ENCODE measurements at regions not wholly inside any gene's neighbourhood (a gene's known extent, or its start where the extent isn't known, plus 50 kb on each side); places are given as distances from the start of the nearest gene placed in this dataset.
"Not testable (repeated sequence)": the region's sequence is repeated elsewhere in the genome, so short reads cannot be mapped to it uniquely, and the experiment has no call there.

DNA sequence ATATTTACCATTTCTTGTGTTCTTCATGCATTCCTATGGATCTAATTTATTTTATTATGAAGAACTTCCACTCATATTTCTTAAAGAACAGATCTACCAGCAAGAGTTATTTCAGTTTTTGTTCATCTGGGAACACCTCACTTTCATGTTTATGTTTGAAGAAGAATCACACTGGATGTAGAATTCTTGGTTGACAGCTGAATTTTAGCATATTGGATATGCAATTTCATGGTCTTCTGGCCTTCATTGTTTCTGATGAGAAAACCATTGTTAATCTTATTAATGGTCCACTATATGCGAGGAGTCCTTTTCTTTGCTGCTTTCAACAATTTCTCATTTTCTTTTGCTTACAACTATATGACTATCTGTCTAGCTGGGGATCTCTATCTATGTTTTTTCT, 189.2 kb downstream of the UXS1 start:
- ChIA-PET POLR2A (no interaction called here), CTCF (interaction anchor here (1.3 kb wide), 1 partner anchor 261 kb away, joined by 4 read pairs; the partner anchor contains the start of gene NCK2)
- intact Hi-C loops (cut with micrococcal nuclease): no loop called here
- peaks cover 21% of the 10 kb centered on the region for H3K9me3 Mint-ChIP-seq (ENCODE audit: unreplicated experiment)
- no peak for TF ChIP-seq CTCF (IDR thresholded peaks at IDR 0.05; ENCODE audit: unreplicated experiment)
- no peaks in the 10 kb centered on the region for H3K4me1 Mint-ChIP-seq (ENCODE audit: insufficient read depth, unreplicated experiment)
- DNase-seq (ENCODE audit: unreplicated experiment): no peak
- H3K36me3 Mint-ChIP-seq (ENCODE audit: insufficient read depth, unreplicated experiment): no peaks in the 10 kb centered on the region
- BruUV-seq (replicated peaks): no TSS peak
- no peak overlapping the region for H3K4me3 Mint-ChIP-seq (ENCODE audit: unreplicated experiment)
- peaks cover 9% of the 10 kb centered on the region for H3K27me3 Mint-ChIP-seq (ENCODE audit: insufficient read depth, unreplicated experiment)
- no peak overlapping the region for H3K27ac Mint-ChIP-seq (ENCODE audit: low read depth, unreplicated experiment)

GRCh38 chr2:105999211-105999989, 194.7 kb downstream of the UXS1 start:
- no peak for DNase-seq (ENCODE audit: unreplicated experiment)
- POLR2A ChIA-PET: no interaction called here
- H3K4me3 Mint-ChIP-seq (ENCODE audit: unreplicated experiment): no peak overlapping the region
- intact Hi-C loops (cut with micrococcal nuclease): no loop called here
- TF ChIP-seq CTCF (IDR thresholded peaks at IDR 0.05; ENCODE audit: unreplicated experiment): no peak
- CTCF ChIA-PET: interaction anchor here (0.6 kb wide), 1 partner anchor 44 kb away, joined by 3 read pairs; no protein-coding TSS in a partner anchor
- no peaks in the 10 kb centered on the region for H3K36me3 Mint-ChIP-seq (ENCODE audit: insufficient read depth, unreplicated experiment)
- no peaks in the 10 kb centered on the region for H3K4me1 Mint-ChIP-seq (ENCODE audit: insufficient read depth, unreplicated experiment)
- peaks cover 6% of the 10 kb centered on the region for H3K9me3 Mint-ChIP-seq (ENCODE audit: unreplicated experiment)
- H3K27me3 Mint-ChIP-seq (ENCODE audit: insufficient read depth, unreplicated experiment): peaks cover 9% of the 10 kb centered on the region
- no peak overlapping the region for H3K27ac Mint-ChIP-seq (ENCODE audit: low read depth, unreplicated experiment)
- no TSS peak for BruUV-seq (replicated peaks)

DNA sequence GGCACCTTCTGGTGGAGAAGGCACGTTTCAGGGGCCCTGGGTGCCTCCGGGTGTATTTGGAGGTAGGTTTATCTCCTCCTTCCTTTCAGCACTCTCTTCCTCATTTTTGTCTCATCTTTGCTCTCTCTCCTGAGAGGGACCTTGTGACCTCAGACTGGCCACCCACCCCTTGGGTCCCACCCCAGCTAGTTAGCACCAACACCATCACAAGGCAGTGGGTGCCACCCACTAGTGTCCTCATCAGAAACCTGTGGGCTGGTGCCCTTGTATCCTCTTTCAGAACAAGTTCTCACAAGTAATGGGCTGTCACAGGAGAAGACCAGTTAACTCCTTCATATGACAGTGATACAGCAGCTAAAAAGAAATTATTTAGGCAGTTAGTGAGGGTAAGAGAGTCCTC, 196.4 kb downstream of the UXS1 start:
- DNase-seq (ENCODE audit: unreplicated experiment): no peak
- intact Hi-C loops (cut with micrococcal nuclease): no loop called here
- CTCF ChIA-PET: interaction anchor here (0.6 kb wide), 1 partner anchor 884 kb away, joined by 3 read pairs; no protein-coding TSS in a partner anchor
- no peaks in the 10 kb centered on the region for H3K4me1 Mint-ChIP-seq (ENCODE audit: insufficient read depth, unreplicated experiment)
- no peak for TF ChIP-seq CTCF (IDR thresholded peaks at IDR 0.05; ENCODE audit: unreplicated experiment)
- peaks cover 13% of the 10 kb centered on the region for H3K9me3 Mint-ChIP-seq (ENCODE audit: unreplicated experiment)
- POLR2A ChIA-PET: no interaction called here
- H3K27me3 Mint-ChIP-seq (ENCODE audit: insufficient read depth, unreplicated experiment): peaks cover 5% of the 10 kb centered on the region
- no TSS peak for BruUV-seq (replicated peaks)
- H3K36me3 Mint-ChIP-seq (ENCODE audit: insufficient read depth, unreplicated experiment): no peaks in the 10 kb centered on the region
- H3K4me3 Mint-ChIP-seq (ENCODE audit: unreplicated experiment): no peak overlapping the region
- H3K27ac Mint-ChIP-seq (ENCODE audit: low read depth, unreplicated experiment): no peak overlapping the region

GRCh38 chr2:105990624-105991023, 203.5 kb downstream of the UXS1 start:
- no peaks in the 10 kb centered on the region for H3K4me1 Mint-ChIP-seq (ENCODE audit: insufficient read depth, unreplicated experiment)
- intact Hi-C loops (cut with micrococcal nuclease): no loop called here
- ChIA-PET CTCF (no interaction called here), POLR2A (interaction anchor here (0.7 kb wide), 1 partner anchor 294 kb away, joined by 4 read pairs; no protein-coding TSS in a partner anchor)
- no peak for DNase-seq (ENCODE audit: unreplicated experiment)
- H3K9me3 Mint-ChIP-seq (ENCODE audit: unreplicated experiment): peaks cover 15% of the 10 kb centered on the region
- H3K4me3 Mint-ChIP-seq (ENCODE audit: unreplicated experiment): no peak overlapping the region
- H3K27me3 Mint-ChIP-seq (ENCODE audit: insufficient read depth, unreplicated experiment): no peaks in the 10 kb centered on the region
- no peak overlapping the region for H3K27ac Mint-ChIP-seq (ENCODE audit: low read depth, unreplicated experiment)
- TF ChIP-seq CTCF (IDR thresholded peaks at IDR 0.05; ENCODE audit: unreplicated experiment): no peak
- BruUV-seq (replicated peaks): no TSS peak
- H3K36me3 Mint-ChIP-seq (ENCODE audit: insufficient read depth, unreplicated experiment): no peaks in the 10 kb centered on the region

DNA sequence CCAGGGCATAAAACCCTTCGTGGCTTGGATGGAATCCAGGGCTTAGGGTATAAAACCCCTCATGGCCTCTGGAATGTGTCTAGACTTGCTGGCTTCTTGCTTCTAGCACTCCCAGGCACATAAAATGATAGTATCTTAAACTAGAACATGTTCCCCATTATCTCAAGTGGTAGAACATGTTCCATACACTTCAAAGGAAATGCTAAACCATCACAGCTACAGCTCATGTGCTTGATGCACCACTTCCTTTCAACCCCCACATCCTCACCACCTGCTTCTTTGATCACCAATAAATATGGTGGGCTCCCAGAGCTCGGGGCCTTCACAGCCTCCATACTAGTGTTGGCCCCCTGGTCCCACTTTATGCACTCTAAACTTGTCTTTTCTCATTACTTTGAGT, 204.3 kb downstream of the UXS1 start:
- H3K4me1 Mint-ChIP-seq (ENCODE audit: insufficient read depth, unreplicated experiment); intact Hi-C loops (cut with micrococcal nuclease); H3K36me3 Mint-ChIP-seq (ENCODE audit: insufficient read depth, unreplicated experiment); BruUV-seq (replicated peaks); DNase-seq (ENCODE audit: unreplicated experiment); H3K27ac Mint-ChIP-seq (ENCODE audit: low read depth, unreplicated experiment); H3K4me3 Mint-ChIP-seq (ENCODE audit: unreplicated experiment); CTCF ChIA-PET; H3K27me3 Mint-ChIP-seq (ENCODE audit: insufficient read depth, unreplicated experiment): not testable (repeated sequence)
- POLR2A ChIA-PET: interaction anchor here (0.7 kb wide), 1 partner anchor 293 kb away, joined by 4 read pairs; no protein-coding TSS in a partner anchor
- H3K9me3 Mint-ChIP-seq (ENCODE audit: unreplicated experiment): peaks cover 15% of the 10 kb centered on the region

All from MCF 10A (cell line).